CD4-positive, alpha-beta T cell treated with Interleukin-15 for 4 hours (primary cell): ENCODE measurements at regions not wholly inside any gene's neighbourhood (a gene's known extent, or its start where the extent isn't known, plus 50 kb on each side); places are given as distances from the start of the nearest gene placed in this dataset.
A peak's percentile ranks its signal among the peaks of the same experiment; 100 is the strongest.

ENCODE experiments used
- DNase-seq: peaks from one replicate; pipeline ENCODE4 v3.0.0-alpha.2; 2020; ENCODE audit warnings: low spot score

- DNase-seq = no peak
Measured at GRCh38 chr6:4004249-4004648, 74.7 kb downstream of the FAM217A start.

GRCh38 chr6:4008324-4009047 is 70.5 kb downstream of the FAM217A start:
- DNase-seq = peak; percentile 57

GRCh38 chr6:4009486-4009885 is 69.5 kb downstream of the FAM217A start:
- DNase-seq = no peak

- no peak for DNase-seq
Measured at GRCh38 chr6:4010048-4010447, 68.9 kb downstream of the FAM217A start.

GRCh38 chr6:4010689-4011090 is 68.2 kb downstream of the FAM217A start:
- DNase-seq = peak; percentile 34

- DNase-seq = no peak
Measured at GRCh38 chr6:4012826-4013225, 66.1 kb downstream of the FAM217A start.

- DNase-seq = no peak
Measured at GRCh38 chr6:4017058-4017739, 61.7 kb downstream of the FAM217A start.

GRCh38 chr6:4017834-4018170 is 61.1 kb downstream of the FAM217A start:
- DNase-seq = peak; percentile 27

GRCh38 chr6:4018171-4018923 is 60.6 kb downstream of the FAM217A start:
- peak; percentile 94 for DNase-seq
